Liver (tissue), 8 donors: ENCODE measurements at regions not wholly inside any gene's neighbourhood (a gene's known extent, or its start where the extent isn't known, plus 50 kb on each side); places are given as distances from the start of the nearest gene placed in this dataset.

Source experiments
- DNase-seq: peaks from one replicate; pipeline ENCODE4 v3.0.0-alpha.2; 2017; ENCODE audit warnings: low spot score
- H3K27ac ChIP-seq, 2 donors: one replicate each; pipeline ENCODE4 v1.7.0; 2013; ENCODE audit warnings: inconsistent platforms in 2 of 2, low read length in 2 of 2, control low read depth in 1 of 2, low read depth in 1 of 2, mild to moderate bottlenecking in 1 of 2
- H3K27me3 ChIP-seq, 4 donors: one replicate each; pipeline versions ENCODE4 v1.6.1 to v1.7.0; 2013; ENCODE audit warnings: low read length in 3 of 4, inconsistent platforms in 1 of 4, mild to moderate bottlenecking in 1 of 4, moderate library complexity in 1 of 4; ENCODE audit not compliant: control insufficient read depth in 4 of 4, insufficient read depth in 4 of 4
- H3K36me3 ChIP-seq, 4 donors: one replicate each; pipeline versions ENCODE4 v1.6.1 to v1.7.0; 2013; ENCODE audit warnings: low read length in 3 of 4, mild to moderate bottlenecking in 3 of 4, low read depth in 1 of 4, moderate library complexity in 1 of 4; ENCODE audit not compliant: control insufficient read depth in 4 of 4, insufficient read depth in 3 of 4
- H3K4me1 ChIP-seq, 4 donors: one replicate each; pipeline versions ENCODE4 v1.6.1 to v1.7.0; 2013; ENCODE audit warnings: low read length in 3 of 4, mild to moderate bottlenecking in 3 of 4, moderate library complexity in 1 of 4; ENCODE audit not compliant: control insufficient read depth in 4 of 4, insufficient read depth in 4 of 4
- H3K4me3 ChIP-seq, 3 donors: one replicate each; pipeline versions ENCODE4 v1.6.1 to v1.7.0; 2013; ENCODE audit warnings: low read length in 3 of 3, control low read depth in 1 of 3, low read depth in 1 of 3, mild to moderate bottlenecking in 1 of 3
- H3K9ac ChIP-seq, 2 donors: one replicate each; pipeline ENCODE4 v1.7.0; 2013; ENCODE audit warnings: low read length in 2 of 2, mild to moderate bottlenecking in 2 of 2, moderate library complexity in 2 of 2, control low read depth in 1 of 2, low read depth in 1 of 2
- H3K9me3 ChIP-seq, 4 donors: one replicate each; pipeline versions ENCODE4 v1.6.1 to v1.7.0; 2013; ENCODE audit warnings: low read length in 3 of 4; ENCODE audit not compliant: control insufficient read depth in 4 of 4
- EGR1 ChIP-seq, 2 donors: IDR thresholded peaks; 2 replicates each; pipeline ENCODE4 v1.6.1; 2016 to 2018; ENCODE audit warnings: antibody characterized with exemption in 2 of 2, low read depth in 2 of 2
- FOXA1 ChIP-seq: IDR thresholded peaks from 2 replicates; pipeline ENCODE4 v1.6.1; 2016; ENCODE audit warnings: antibody characterized with exemption
- FOXA2 ChIP-seq: IDR thresholded peaks from 2 replicates; pipeline ENCODE4 v1.6.1; 2016; ENCODE audit warnings: antibody characterized with exemption
- GABPA ChIP-seq, 2 donors: IDR thresholded peaks in 1 of 2; conservative IDR thresholded peaks in 1 of 2; 2 replicates each; pipeline ENCODE4 v1.6.1; 2016; ENCODE audit warnings: antibody characterized with exemption in 2 of 2, mild to moderate bottlenecking in 1 of 2, moderate library complexity in 1 of 2
- HNF4A ChIP-seq, 2 donors: conservative IDR thresholded peaks; 2 replicates each; pipeline ENCODE4 v1.6.1; 2016; ENCODE audit warnings: antibody characterized with exemption in 2 of 2, mild to moderate bottlenecking in 2 of 2
- HNF4G ChIP-seq: IDR thresholded peaks from 2 replicates; pipeline ENCODE4 v1.6.1; 2016; ENCODE audit warnings: antibody characterized with exemption
- JUND ChIP-seq, 2 donors: IDR thresholded peaks; 2 replicates each; pipeline ENCODE4 v1.6.1; 2016; ENCODE audit warnings: antibody characterized with exemption in 2 of 2
- RAD21 ChIP-seq, 2 donors: IDR thresholded peaks; 2 replicates each; pipeline ENCODE4 v1.6.1; 2016; ENCODE audit warnings: antibody characterized with exemption in 2 of 2, mild to moderate bottlenecking in 2 of 2
- SP1 ChIP-seq: IDR thresholded peaks from 2 replicates; pipeline ENCODE4 v1.6.1; 2018; ENCODE audit warnings: antibody characterized with exemption, mild to moderate bottlenecking
- WGBS: extraction: QIAGEN DNeasy Blood & Tissue Kit; methylation state at CpG from one replicate; pipeline ENCODE4 v1.1.7; 2013; 5-methylcytosine and 5-hydroxymethylcytosine counted together
- TF ChIP-seq, protein P1 (sequence below): IDR thresholded peaks from 2 replicates; pipeline ENCODE4 v1.6.1; 2016; ENCODE audit warnings: antibody characterized with exemption
- TF ChIP-seq, protein P2 (sequence below): IDR thresholded peaks from 2 replicates; pipeline ENCODE4 v1.6.1; 2016; ENCODE audit warnings: antibody characterized with exemption, mild to moderate bottlenecking
- TF ChIP-seq, protein P3 (sequence below): fragments of 150-350 bp; IDR thresholded peaks from 2 replicates; pipeline ENCODE4 v1.5.1; 2017; ENCODE audit warnings: improper control_type of control experiment, low read depth, low read length; ENCODE audit not compliant: missing input control
- TF ChIP-seq, protein P4 (sequence below): IDR thresholded peaks from 2 replicates; pipeline ENCODE4 v1.6.1; 2016; ENCODE audit warnings: antibody characterized with exemption
- donor health status: healthy.
- donor health status: healthy.
- donor health status: healthy.
- donor health status: healthy.
- donor health status: healthy.

DNA sequence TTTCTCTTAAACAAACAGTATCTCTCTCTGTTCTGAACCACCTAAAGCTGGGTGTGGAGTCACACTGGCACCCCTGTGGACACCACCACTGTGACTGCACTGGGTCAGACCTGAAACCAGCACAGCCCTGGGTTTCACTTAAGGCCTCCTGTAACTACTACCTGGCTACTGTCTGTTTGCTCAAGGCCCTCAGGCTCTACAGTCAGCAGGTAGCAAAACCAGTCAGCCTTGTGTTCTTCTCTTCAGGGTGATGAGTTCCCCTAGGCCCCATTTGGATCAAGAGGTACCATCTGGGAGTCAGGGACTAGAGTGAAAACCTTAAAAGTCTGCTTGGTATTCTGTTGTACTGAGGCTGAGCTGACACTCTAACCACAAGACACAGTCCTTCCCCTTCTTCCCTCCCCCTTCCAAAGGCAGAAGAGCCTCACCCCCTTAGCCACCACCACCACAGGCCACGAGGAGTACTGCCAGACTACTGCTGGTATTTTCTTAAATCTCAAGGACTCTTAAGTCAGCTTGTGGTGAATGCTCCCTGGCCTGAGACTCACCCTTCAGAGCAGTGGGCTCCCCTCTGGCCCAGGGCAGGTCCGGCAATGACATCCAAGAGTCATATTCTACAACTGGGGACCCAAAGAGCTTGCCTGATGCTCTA is 153.2 kb upstream of the MON1B start:
- TF ChIP-seq SP1 (no peak), FOXA2 (no peak), RAD21 (IDR thresholded peaks at IDR 0.05) (no peak), HNF4G (no peak), JUND (IDR thresholded peaks at IDR 0.05) (no peak), FOXA1 (no peak)
- TF ChIP-seq, protein P1, sequence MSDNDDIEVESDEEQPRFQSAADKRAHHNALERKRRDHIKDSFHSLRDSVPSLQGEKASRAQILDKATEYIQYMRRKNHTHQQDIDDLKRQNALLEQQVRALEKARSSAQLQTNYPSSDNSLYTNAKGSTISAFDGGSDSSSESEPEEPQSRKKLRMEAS, result no peak
- TF ChIP-seq, protein P2, sequence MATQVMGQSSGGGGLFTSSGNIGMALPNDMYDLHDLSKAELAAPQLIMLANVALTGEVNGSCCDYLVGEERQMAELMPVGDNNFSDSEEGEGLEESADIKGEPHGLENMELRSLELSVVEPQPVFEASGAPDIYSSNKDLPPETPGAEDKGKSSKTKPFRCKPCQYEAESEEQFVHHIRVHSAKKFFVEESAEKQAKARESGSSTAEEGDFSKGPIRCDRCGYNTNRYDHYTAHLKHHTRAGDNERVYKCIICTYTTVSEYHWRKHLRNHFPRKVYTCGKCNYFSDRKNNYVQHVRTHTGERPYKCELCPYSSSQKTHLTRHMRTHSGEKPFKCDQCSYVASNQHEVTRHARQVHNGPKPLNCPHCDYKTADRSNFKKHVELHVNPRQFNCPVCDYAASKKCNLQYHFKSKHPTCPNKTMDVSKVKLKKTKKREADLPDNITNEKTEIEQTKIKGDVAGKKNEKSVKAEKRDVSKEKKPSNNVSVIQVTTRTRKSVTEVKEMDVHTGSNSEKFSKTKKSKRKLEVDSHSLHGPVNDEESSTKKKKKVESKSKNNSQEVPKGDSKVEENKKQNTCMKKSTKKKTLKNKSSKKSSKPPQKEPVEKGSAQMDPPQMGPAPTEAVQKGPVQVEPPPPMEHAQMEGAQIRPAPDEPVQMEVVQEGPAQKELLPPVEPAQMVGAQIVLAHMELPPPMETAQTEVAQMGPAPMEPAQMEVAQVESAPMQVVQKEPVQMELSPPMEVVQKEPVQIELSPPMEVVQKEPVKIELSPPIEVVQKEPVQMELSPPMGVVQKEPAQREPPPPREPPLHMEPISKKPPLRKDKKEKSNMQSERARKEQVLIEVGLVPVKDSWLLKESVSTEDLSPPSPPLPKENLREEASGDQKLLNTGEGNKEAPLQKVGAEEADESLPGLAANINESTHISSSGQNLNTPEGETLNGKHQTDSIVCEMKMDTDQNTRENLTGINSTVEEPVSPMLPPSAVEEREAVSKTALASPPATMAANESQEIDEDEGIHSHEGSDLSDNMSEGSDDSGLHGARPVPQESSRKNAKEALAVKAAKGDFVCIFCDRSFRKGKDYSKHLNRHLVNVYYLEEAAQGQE, result no peak
- H3K9me3 ChIP-seq, result no peaks in the 10 kb centered on the region
- no peaks in the 10 kb centered on the region for H3K36me3 ChIP-seq
- DNase-seq, result no peak
- no peak overlapping the region for H3K4me3 ChIP-seq
- no peak overlapping the region for H3K27ac ChIP-seq
- WGBS, result 89% methylated on average over 2 of the region's 2 CpGs
- H3K9ac ChIP-seq, result no peak overlapping the region
- no peaks in the 10 kb centered on the region for H3K4me1 ChIP-seq
- no peaks in the 10 kb centered on the region for H3K27me3 ChIP-seq

DNA sequence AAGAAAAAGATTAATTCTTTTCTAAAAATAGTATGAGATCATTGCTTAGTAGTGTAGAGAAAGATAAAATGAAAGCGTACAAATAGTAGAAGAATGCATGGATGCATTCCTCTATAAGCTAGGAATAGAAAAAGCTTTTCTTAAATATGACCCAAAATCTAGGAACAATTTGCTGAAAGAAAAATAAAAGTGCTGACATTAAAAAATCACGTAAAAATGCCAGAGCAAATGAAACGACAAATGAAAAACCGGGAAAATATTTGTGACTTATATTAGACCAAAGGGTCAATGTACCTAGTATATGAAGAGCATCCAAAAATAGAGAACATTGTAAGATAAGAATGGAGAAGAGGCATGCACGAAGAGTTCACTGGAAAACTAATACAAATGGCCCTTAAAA is 149.5 kb upstream of the MON1B start:
- Histone ChIP-seq H3K4me1 (no peaks in the 10 kb centered on the region), H3K36me3 (no peaks in the 10 kb centered on the region), H3K9me3 (no peaks in the 10 kb centered on the region), H3K27ac (no peak overlapping the region), H3K27me3 (no peaks in the 10 kb centered on the region), H3K9ac (no peak overlapping the region), H3K4me3 (no peak overlapping the region)
- WGBS, result 75% methylated on average over 5 of the region's 5 CpGs
- DNase-seq, result no peak
- TF ChIP-seq, protein P2, result no peak
- TF ChIP-seq GABPA (IDR thresholded peaks at IDR 0.05 in 1 of 2, conservative IDR thresholded peaks at IDR 0.05 in 1 of 2), result no peak
- TF ChIP-seq, protein P3, sequence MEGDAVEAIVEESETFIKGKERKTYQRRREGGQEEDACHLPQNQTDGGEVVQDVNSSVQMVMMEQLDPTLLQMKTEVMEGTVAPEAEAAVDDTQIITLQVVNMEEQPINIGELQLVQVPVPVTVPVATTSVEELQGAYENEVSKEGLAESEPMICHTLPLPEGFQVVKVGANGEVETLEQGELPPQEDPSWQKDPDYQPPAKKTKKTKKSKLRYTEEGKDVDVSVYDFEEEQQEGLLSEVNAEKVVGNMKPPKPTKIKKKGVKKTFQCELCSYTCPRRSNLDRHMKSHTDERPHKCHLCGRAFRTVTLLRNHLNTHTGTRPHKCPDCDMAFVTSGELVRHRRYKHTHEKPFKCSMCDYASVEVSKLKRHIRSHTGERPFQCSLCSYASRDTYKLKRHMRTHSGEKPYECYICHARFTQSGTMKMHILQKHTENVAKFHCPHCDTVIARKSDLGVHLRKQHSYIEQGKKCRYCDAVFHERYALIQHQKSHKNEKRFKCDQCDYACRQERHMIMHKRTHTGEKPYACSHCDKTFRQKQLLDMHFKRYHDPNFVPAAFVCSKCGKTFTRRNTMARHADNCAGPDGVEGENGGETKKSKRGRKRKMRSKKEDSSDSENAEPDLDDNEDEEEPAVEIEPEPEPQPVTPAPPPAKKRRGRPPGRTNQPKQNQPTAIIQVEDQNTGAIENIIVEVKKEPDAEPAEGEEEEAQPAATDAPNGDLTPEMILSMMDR, result no peak
- TF ChIP-seq FOXA1, result no peak
- no peak for TF ChIP-seq HNF4A (conservative IDR thresholded peaks at IDR 0.05)
- TF ChIP-seq FOXA2, result no peak
- no peak for TF ChIP-seq EGR1 (IDR thresholded peaks at IDR 0.05; ENCODE audit: low read depth in 2 of 2)
- TF ChIP-seq, protein P4, sequence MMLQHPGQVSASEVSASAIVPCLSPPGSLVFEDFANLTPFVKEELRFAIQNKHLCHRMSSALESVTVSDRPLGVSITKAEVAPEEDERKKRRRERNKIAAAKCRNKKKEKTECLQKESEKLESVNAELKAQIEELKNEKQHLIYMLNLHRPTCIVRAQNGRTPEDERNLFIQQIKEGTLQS, result no peak
